ENCODE measurements at regions not wholly inside any gene's neighbourhood (a gene's known extent, or its start where the extent isn't known, plus 50 kb on each side); places are given as distances from the start of the nearest gene placed in this dataset.

- Histone ChIP-seq H3K36me3 (ENCODE audit: control insufficient read depth in 4 of 4, insufficient read depth in 3 of 4, low read depth in 1 of 4, low read length in 3 of 4) (no peaks in the 10 kb centered on the region), H3K9ac (ENCODE audit: low read depth in 1 of 2, low read length in 2 of 2) (no peak overlapping the region), H3K27me3 (ENCODE audit: control insufficient read depth in 4 of 4, insufficient read depth in 4 of 4, low read length in 3 of 4) (peaks cover 0 to 9% (median under 1%) of the 10 kb centered on the region in 4 donors), H3K4me1 (ENCODE audit: control insufficient read depth in 4 of 4, insufficient read depth in 4 of 4, low read length in 3 of 4) (no peaks in the 10 kb centered on the region), H3K4me3 (ENCODE audit: low read depth in 1 of 3, low read length in 3 of 3) (no peak overlapping the region), H3K27ac (ENCODE audit: low read depth in 1 of 2, low read length in 2 of 2) (no peak overlapping the region), H3K9me3 (ENCODE audit: control insufficient read depth in 4 of 4, low read length in 3 of 4) (no peaks in the 10 kb centered on the region)
- DNase-seq (ENCODE audit: low spot score), result no peak
- 75% methylated on average over 4 of the region's 4 CpGs for WGBS
- TF ChIP-seq JUND (IDR thresholded peaks at IDR 0.05), result no peak
- no peak for TF ChIP-seq RXRA (IDR thresholded peaks at IDR 0.05)
- TF ChIP-seq GABPA (IDR thresholded peaks at IDR 0.05 in 1 of 2, conservative IDR thresholded peaks at IDR 0.05 in 1 of 2), result no peak
- TF ChIP-seq TAF1 (conservative IDR thresholded peaks at IDR 0.05), result no peak
- TF ChIP-seq RAD21 (IDR thresholded peaks at IDR 0.05), result no peak
- TF ChIP-seq MAX (IDR thresholded peaks at IDR 0.05), result no peak
- no peak for TF ChIP-seq HNF4G (IDR thresholded peaks at IDR 0.05)
- TF ChIP-seq SP1 (IDR thresholded peaks at IDR 0.05), result no peak
- no peak for TF ChIP-seq FOXA2 (IDR thresholded peaks at IDR 0.05)
- no peak for TF ChIP-seq HNF4A (conservative IDR thresholded peaks at IDR 0.05)
- no peak for TF ChIP-seq YY1 (IDR thresholded peaks at IDR 0.05)
- TF ChIP-seq EGR1 (IDR thresholded peaks at IDR 0.05; ENCODE audit: low read depth in 2 of 2), result no peak
- TF ChIP-seq CTCF (IDR thresholded peaks at IDR 0.05; ENCODE audit: low read depth, low read length, missing input control), result no peak
These were observed 192.3 kb upstream of the CADM1 start for GRCh38 chr11:115696563-115696962.

GRCh38 chr11:115695677-115696364 is 191.6 kb upstream of the CADM1 start:
- Histone ChIP-seq H3K9me3 (ENCODE audit: control insufficient read depth in 4 of 4, low read length in 3 of 4) (no peaks in the 10 kb centered on the region), H3K36me3 (ENCODE audit: control insufficient read depth in 4 of 4, insufficient read depth in 3 of 4, low read depth in 1 of 4, low read length in 3 of 4) (no peaks in the 10 kb centered on the region), H3K4me3 (ENCODE audit: low read depth in 1 of 3, low read length in 3 of 3) (no peak overlapping the region), H3K27ac (ENCODE audit: low read depth in 1 of 2, low read length in 2 of 2) (no peak overlapping the region), H3K27me3 (ENCODE audit: control insufficient read depth in 4 of 4, insufficient read depth in 4 of 4, low read length in 3 of 4) (peaks cover 0 to 9% (median under 1%) of the 10 kb centered on the region in 4 donors), H3K4me1 (ENCODE audit: control insufficient read depth in 4 of 4, insufficient read depth in 4 of 4, low read length in 3 of 4) (no peaks in the 10 kb centered on the region), H3K9ac (ENCODE audit: low read depth in 1 of 2, low read length in 2 of 2) (no peak overlapping the region)
- no peak for DNase-seq (ENCODE audit: low spot score)
- TF ChIP-seq NR2F2 (IDR thresholded peaks at IDR 0.05) (no peak), ATF3 (IDR thresholded peaks at IDR 0.05) (no peak), RXRA (IDR thresholded peaks at IDR 0.05) (no peak), GABPA (IDR thresholded peaks at IDR 0.05 in 1 of 2, conservative IDR thresholded peaks at IDR 0.05 in 1 of 2) (no peak), FOXA2 (IDR thresholded peaks at IDR 0.05) (no peak), ZBTB33 (IDR thresholded peaks at IDR 0.05) (no peak), CTCF (IDR thresholded peaks at IDR 0.05; ENCODE audit: low read depth, low read length, missing input control) (no peak), SP1 (IDR thresholded peaks at IDR 0.05) (no peak), FOXA1 (IDR thresholded peaks at IDR 0.05) (no peak), EGR1 (IDR thresholded peaks at IDR 0.05; ENCODE audit: low read depth in 2 of 2) (no peak), HNF4A (conservative IDR thresholded peaks at IDR 0.05) (no peak), TAF1 (conservative IDR thresholded peaks at IDR 0.05) (no peak), HNF4G (IDR thresholded peaks at IDR 0.05) (no peak)
- 75% methylated on average over 5 of the region's 5 CpGs for WGBS
